Uterus (tissue), 3 donors: ENCODE measurements at regions not wholly inside any gene's neighbourhood (a gene's known extent, or its start where the extent isn't known, plus 50 kb on each side); places are given as distances from the start of the nearest gene placed in this dataset.

ENCODE experiments used
- DNase-seq, 2 donors: peaks; one replicate each; pipeline ENCODE4 v3.0.0-alpha.2; 2019 to 2020
- H3K27ac ChIP-seq, 2 donors: fragments of 200-600 bp; sonication (generic); 1 replicate in 1 of 2; 2 replicates in 1 of 2; pipeline ENCODE4 v1.5.1; 2016 to 2018
- H3K27me3 ChIP-seq, 2 donors: fragments of 200-600 bp; sonication (generic); one replicate each; pipeline ENCODE4 v1.5.1; 2018 to 2019; ENCODE audit warnings: control low read depth in 1 of 2
- H3K36me3 ChIP-seq, 2 donors: fragments of 200-600 bp; sonication (generic); one replicate each; pipeline ENCODE4 v1.5.1; 2019; ENCODE audit warnings: control low read depth in 1 of 2
- H3K4me1 ChIP-seq, 2 donors: fragments of 200-600 bp; sonication (generic); one replicate each; pipeline ENCODE4 v1.5.1; 2018 to 2019; ENCODE audit warnings: control low read depth in 1 of 2
- H3K4me3 ChIP-seq, 2 donors: fragments of 200-600 bp; sonication (generic); 1 replicate in 1 of 2; 2 replicates in 1 of 2; pipeline ENCODE4 v1.5.1; 2018 to 2019; ENCODE audit warnings: mild to moderate bottlenecking in 1 of 2
- H3K9me3 ChIP-seq, 2 donors: fragments of 200-600 bp; sonication (generic); one replicate each; pipeline ENCODE4 v1.5.1; 2019; ENCODE audit warnings: control low read depth in 1 of 2
- POLR2A ChIP-seq, 2 donors: fragments of 450-650 bp; IDR thresholded peaks; one replicate each; pipeline ENCODE4 v1.6.1; 2016; ENCODE audit warnings: antibody characterized with exemption in 2 of 2, mild to moderate bottlenecking in 1 of 2, moderate library complexity in 1 of 2
- intact Hi-C: fragments of 100-400 bp; cut with DNase I; formaldehyde crosslinking; loops from one replicate; pipeline ENCODE4 v1.15.1; 2023; ENCODE audit warnings: low total_unique reads
- TF ChIP-seq, protein P1 (sequence below), 4 experiments: fragments of 200-600 bp in 2 of 4; fragments of 450-650 bp in 2 of 4; sonication (generic) in 2 of 4; IDR thresholded peaks; one replicate each; pipeline ENCODE4 v1.5.1; 2016 to 2019; ENCODE audit warnings: antibody characterized with exemption in 4 of 4, mild to moderate bottlenecking in 2 of 4, moderate library complexity in 1 of 4
- donor health status: DM: yes; HTN: yes; CAD: no.

DNA sequence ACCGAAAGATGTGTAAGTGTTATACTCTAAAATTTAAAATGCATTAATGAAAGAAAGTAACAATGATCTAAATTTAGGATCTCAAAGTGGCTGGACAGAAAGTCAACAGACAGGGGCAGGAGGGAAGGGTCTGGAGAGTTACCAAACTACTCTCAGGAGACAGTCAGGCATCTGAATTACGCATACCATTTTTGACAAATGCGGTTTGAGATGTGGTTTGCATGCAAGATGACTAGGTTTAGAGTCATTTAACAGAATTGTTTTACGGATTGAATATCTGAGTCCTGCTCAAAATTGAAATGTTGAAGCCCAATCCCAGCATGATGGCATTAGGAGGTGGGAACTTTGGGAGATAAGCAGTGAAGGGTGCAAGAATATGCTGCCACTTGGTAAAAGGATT, 314.1 kb downstream of the WDR11 start:
- Histone ChIP-seq H3K9me3 (peaks cover 0 to 4% of the 10 kb centered on the region in 2 donors), H3K4me1 (no peaks in the 10 kb centered on the region), H3K4me3 (no peak overlapping the region), H3K36me3 (no peaks in the 10 kb centered on the region), H3K27me3 (no peaks in the 10 kb centered on the region), H3K27ac (no peak overlapping the region)
- DNase-seq = no peak
- intact Hi-C loops = no loop called here
- TF ChIP-seq, protein P1, sequence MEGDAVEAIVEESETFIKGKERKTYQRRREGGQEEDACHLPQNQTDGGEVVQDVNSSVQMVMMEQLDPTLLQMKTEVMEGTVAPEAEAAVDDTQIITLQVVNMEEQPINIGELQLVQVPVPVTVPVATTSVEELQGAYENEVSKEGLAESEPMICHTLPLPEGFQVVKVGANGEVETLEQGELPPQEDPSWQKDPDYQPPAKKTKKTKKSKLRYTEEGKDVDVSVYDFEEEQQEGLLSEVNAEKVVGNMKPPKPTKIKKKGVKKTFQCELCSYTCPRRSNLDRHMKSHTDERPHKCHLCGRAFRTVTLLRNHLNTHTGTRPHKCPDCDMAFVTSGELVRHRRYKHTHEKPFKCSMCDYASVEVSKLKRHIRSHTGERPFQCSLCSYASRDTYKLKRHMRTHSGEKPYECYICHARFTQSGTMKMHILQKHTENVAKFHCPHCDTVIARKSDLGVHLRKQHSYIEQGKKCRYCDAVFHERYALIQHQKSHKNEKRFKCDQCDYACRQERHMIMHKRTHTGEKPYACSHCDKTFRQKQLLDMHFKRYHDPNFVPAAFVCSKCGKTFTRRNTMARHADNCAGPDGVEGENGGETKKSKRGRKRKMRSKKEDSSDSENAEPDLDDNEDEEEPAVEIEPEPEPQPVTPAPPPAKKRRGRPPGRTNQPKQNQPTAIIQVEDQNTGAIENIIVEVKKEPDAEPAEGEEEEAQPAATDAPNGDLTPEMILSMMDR (IDR thresholded peaks at IDR 0.05) = no peak

GRCh38 chr10:121167534-121168243, 316.5 kb downstream of the WDR11 start:
- TF ChIP-seq POLR2A (IDR thresholded peaks at IDR 0.05) = no peak
- TF ChIP-seq, protein P1 (IDR thresholded peaks at IDR 0.05) = no peak
- intact Hi-C loops = no loop called here

DNA sequence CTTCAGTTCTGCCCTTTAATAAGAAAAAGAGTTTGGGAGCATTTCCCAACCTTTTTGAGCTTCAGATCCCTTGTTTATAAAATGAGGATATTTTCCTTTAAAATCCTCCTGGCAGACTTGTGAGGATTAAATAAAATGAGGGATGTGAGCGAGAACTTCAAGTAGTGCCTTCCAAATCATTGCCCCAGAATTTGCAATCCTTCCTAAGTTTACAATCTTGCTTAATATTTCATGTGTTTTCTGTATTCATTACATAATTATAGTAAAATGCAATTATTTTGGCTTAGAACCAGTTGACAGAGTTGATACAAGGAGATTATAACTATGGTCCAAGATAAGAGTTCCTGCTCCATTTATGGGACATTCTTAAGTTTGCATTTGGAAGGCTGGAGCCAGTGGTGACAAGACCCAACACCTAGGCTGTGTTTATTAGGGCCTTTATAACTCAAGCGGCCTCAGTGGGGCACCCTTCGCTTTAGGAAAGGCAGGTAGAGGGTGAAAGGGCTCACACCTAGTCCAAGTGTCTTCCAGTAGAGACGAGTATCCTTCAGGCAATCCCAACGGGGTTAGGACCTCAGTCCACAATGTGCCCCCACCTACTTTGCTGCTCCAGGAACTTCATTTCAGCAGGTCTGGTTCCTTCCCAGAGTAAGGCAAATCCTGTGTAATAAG, 317.5 kb downstream of the WDR11 start:
- no peaks in the 10 kb centered on the region for H3K4me1 ChIP-seq
- H3K36me3 ChIP-seq = no peaks in the 10 kb centered on the region
- DNase-seq = no peak
- intact Hi-C loops = no loop called here
- H3K27me3 ChIP-seq = no peaks in the 10 kb centered on the region
- no peak overlapping the region for H3K4me3 ChIP-seq
- peaks cover 0 to 4% of the 10 kb centered on the region in 2 donors for H3K9me3 ChIP-seq
- no peak overlapping the region for H3K27ac ChIP-seq
- TF ChIP-seq POLR2A (IDR thresholded peaks at IDR 0.05) = no peak
- TF ChIP-seq, protein P1 (IDR thresholded peaks at IDR 0.05) = no peak

More at GRCh38 chr10:121167534-121168243, 316.5 kb downstream of the WDR11 start:
- no peaks in the 10 kb centered on the region for H3K36me3 ChIP-seq
- H3K27me3 ChIP-seq = no peaks in the 10 kb centered on the region
- no peaks in the 10 kb centered on the region for H3K4me1 ChIP-seq
- no peak overlapping the region for H3K4me3 ChIP-seq
- no peak for DNase-seq
- no peak overlapping the region for H3K27ac ChIP-seq
- H3K9me3 ChIP-seq = peaks cover 0 to 4% of the 10 kb centered on the region in 2 donors

- no peak overlapping the region for H3K4me3 ChIP-seq
- no peaks in the 10 kb centered on the region for H3K4me1 ChIP-seq
- H3K27ac ChIP-seq = no peak overlapping the region
- no peak for TF ChIP-seq POLR2A (IDR thresholded peaks at IDR 0.05)
- TF ChIP-seq, protein P1 (IDR thresholded peaks at IDR 0.05) = no peak
- H3K9me3 ChIP-seq = no peaks in the 10 kb centered on the region
- intact Hi-C loops = no loop called here
- no peak for DNase-seq
- H3K36me3 ChIP-seq = no peaks in the 10 kb centered on the region
- H3K27me3 ChIP-seq = no peaks in the 10 kb centered on the region
Measured at GRCh38 chr10:121169406-121169805, 318.2 kb downstream of the WDR11 start.
